ENCODE measurements at regions not wholly inside any gene's neighbourhood (a gene's known extent, or its start where the extent isn't known, plus 50 kb on each side); places are given as distances from the start of the nearest gene placed in this dataset.

DNA sequence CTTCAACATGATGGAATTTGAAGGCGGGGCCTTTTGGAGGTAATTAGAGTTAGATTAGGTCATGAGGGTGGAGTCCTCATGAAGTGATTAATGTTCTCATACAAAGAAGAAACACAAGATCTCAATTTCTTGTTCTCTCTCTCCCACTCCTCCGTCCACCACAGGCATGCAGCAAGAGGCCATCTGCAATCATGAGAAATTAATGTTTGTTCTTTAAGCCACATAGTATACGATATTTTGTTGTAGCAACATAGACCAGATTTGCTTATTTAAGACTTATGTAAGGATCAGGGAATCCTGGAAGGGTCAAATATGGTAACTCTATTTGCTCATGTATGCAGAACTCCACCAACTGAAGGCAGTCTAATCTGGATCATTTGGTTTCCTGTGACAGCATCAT, 429.0 kb downstream of the LRIG3 start:
- DNase-seq, result no peak

DNA sequence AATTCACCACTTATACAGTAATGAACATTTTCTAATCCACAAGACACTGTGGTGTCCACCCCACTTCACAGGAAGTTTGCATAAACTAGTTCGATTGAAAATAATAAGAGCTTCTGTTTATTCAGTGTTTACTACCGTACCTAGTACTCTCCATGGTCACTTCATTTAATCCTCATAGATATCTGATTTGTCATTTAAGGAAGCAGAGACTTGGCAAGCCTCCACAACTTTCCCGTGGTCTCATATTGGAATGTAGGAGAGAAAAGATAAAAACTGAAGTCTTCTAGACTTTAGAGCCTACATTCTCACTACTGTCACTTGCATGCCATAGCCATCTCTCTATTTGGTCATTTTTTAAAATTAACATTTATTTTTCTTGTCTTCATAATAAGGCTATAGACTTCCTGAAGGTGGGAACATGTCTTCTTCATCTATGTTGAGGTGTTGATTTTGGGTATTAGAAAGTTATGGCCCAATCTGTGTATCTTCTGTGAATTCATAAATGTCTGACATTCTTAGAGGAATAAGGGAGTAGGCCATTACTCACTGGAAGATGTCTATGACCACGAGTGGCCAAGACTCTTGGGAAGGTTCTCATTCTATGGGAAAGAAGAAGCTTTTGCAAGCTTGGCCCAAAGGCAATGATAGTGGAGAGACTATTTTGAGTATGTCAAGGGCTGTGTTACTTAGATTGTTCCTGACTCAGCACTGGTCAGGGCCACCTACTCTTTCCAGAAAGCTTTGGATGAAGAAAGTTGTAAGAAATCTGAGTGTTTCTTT, 423.7 kb downstream of the LRIG3 start:
- DNase-seq, result no peak

DNA sequence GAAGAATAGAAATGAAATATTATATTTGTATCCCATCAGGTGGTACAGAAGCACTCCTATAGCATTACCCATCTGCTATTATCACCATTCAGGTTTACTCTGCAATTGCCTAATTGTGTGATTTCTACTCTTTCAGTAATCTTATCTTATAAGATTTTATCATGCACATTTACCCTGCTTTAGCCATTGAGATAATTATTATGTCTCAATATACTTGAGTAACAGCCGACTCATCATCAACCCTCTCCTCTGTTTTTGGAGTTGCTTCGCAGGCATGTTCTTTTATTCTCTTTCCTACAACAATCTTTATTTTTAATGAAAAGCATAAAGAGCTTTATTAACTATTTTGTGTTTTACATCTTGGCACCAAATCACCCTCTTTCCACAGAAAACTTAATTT, 419.9 kb downstream of the LRIG3 start:
- no peak for DNase-seq

DNA sequence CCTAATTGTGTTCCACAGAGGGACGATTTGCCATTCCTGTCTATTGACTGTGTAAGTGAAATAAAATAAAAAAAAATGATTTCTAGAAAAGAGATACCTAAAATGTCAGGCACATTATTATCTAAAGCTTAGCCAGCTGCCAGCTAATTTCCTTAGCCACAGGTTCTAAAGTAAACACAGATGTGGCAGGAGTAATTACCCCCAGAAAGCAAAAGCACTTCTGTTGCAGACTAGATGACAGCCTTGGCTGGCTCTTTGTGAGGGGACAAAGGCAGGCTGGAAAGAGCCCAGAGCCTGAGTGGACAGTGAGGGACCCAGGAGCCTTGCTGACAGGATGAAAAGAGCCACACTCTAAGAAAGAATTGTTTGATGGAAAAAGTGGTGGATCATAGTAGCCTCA, 418.1 kb downstream of the LRIG3 start:
- DNase-seq, result no peak

DNA sequence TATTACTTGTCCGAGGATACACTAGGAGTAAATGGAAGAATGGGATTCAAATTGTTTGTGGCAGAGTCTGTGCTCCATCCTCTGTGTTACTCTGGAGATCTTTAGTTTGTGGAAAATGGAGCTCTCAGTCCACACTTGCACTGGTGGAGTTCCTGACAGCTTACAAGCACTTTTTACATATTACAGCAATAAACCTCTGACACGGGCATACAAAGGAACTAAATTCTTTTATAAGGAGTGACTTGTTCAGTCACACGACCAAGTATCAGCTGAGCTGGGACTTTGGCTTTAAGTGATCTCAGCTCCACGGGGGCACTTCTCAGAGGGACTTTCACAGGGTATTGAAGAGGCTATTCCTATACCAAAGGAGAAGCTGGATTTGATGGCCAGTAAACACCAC, 417.5 kb downstream of the LRIG3 start:
- peak; percentile 12 for DNase-seq

DNA sequence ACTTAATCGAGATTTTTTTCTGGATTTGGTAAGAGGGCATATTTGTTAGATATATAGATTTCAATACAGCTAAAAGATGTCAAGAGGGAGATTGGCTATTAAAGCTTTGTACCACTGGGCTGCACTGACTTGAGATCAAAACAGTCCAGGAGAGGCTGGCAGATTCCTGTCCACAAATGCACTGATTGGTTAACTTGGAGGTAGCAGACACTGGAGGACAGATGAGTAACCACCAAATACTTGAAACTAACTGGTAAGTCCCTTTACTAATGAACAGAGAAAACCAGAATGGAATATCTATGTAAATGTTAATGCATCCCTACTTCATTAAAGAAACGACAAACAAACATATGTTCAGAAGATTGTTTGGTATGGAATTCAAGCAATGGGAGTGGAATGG, 416.6 kb downstream of the LRIG3 start:
- DNase-seq, result no peak

DNA sequence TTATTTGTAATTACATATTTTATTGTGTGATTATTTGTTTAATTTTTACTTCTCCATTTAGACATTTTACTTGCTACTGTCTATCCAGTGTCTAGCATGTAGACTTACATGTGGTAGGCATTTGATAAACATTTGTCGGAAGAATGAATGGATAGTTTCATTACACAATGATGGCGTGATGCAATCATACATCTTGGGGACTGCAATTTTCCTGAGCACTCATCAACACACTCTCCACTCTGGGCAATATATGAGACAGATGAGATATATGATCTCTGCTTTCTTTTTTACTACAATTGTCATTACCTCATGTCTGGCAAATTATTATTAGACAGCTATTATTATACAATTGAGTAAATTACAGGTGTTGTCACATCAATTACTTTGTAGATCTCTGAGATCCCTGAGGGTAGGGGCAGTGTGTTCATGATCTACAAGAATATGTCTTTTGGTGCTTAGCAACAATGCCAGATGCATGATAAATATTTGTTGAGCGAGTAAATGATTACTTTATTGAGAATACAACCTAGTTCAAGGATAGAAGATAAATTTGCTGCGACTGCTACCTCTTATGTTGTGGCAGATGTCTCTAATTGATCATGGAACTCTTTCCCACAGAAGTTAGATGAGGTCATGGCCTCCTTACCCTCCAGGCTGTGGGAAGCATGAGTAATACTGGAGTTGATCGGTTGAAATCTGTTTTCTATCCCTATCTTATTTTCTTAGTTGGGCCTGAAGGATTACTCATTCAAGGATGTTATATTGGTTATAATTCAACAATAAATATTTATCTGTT, 416.0 kb downstream of the LRIG3 start:
- no peak for DNase-seq

DNA sequence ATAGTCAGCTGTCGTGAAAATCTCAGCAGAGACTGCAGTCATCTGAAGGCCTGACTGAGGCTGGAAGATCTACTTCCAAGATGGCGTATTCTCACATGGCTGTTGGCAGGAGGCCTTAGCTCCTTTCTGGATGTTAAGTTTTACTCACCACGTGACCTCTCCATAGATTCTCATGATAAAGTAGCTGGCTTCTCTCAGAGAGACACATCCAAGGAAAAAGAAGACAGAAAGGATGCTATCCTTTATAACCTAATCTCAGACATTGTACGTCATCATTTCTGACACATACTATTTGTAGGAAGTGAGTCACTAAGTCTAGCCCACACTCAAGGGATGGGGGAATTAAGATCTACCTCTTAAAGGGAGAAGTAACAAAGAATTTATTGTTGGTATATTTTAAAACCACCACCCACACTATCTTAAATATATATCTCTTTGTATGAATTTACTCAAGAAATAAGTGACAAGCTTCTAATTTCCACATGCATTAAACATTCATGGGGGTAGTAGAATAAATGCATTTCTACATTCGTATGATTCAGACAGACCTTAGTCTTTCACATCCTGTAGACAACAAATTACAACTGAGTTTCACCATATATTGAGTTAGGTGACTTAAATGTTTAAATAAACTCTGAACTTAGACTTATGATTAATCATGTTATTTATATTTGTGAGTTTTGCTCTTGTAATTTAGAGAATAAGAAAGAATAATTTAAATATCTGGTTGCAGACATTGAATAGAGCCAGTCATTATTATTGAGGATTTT, 411.0 kb downstream of the LRIG3 start:
- DNase-seq, result no peak

DNA sequence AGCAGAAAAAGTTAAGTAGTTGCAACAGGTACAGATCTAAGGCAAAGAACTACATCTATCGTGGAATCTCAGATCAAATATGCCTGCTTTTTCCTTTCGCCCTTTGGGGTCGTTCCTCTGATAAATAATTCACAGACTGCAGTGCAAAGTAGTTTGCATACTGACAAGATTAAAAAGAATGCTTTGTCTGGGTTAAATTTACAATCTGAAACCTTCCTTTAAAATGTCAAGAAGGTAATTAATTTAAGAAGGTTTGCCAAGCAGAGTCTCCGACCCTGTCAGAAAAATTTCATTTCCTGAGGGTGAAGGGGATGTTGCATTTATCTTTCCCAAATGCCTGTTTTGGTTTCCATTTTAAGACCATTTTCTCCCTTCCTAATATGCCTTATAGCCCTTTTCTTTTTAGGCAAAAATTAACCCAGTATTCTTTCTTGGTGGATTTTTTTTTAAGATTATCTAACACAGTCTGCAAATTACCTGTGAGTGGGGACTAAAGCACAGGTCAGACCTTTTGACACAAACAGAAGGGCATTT, 406.9 kb downstream of the LRIG3 start:
- no peak for DNase-seq

DNA sequence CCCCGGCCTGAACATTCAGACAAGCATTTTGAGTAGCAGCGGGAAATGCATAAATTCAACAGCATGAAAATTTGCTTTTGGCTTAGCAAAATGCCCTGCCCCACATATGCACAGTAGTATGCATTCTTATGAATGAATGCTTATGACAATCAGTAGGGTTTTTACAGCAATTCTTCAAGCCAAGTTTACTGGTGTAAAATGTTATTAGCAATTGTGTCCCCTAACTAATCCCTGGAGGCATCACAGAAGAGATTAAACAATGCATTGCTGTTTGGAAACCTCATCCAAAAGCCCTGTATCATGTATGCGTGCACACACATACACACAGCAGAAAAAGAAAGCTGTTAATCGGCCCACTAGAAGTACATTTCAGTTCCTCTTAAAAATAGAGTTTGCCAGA, 406.5 kb downstream of the LRIG3 start:
- no peak for DNase-seq

DNA sequence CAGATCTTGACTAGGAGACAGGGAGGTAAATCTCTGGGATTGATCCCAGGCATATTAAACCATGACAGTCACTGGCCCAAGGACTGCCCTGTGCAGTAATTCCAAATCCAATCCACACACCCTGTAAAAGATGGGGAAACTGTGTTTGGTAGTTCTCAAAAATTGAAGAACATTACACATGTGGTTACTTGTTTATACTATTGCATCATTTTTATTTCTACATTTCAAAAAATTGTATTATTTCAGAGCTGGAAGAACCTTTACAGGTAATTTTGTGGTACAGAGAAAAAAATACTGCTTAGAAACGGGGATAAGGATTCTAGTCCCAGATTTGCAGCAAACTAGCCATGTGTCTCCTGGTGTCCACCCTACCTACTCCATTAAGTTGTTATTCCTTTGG, 400.5 kb downstream of the LRIG3 start:
- no peak for DNase-seq

DNA sequence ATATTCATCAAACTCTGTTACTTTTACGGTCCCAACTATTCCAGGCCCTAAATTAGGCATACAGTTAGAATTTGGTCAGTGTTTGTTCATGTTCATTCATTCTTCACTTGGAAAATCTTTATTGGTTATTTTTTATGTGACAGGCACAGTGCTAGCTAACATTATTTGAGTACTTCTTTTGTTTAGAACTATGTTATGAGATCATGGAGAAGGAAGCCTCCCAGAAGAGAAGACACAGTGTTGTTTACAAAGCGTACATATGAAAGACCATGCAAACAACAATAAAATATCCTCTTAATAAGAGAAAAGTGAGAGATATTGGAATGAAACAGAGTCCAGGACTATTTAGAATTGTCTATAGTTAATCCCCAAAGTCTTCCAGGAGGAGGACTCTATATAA, 399.2 kb downstream of the LRIG3 start:
- no peak for DNase-seq

DNA sequence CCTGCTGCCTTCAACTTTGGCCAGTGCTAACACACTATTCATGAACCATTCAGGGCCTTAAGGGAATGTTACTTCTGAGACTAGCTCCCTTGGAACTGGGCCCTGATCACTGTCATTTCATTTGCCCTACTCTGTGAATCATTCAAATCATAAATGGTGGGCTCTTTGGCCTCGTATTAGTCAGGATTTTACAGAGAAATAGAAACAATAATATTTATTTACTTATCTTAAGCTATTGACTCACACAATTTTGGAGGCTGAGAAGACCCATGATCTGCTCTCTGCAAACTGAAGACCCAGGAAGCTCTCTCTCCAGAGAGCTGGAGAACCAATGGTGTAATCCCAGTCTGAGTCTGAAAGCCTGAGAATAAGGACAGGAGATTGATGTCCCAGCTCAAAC, 398.5 kb downstream of the LRIG3 start:
- no peak for DNase-seq

DNA sequence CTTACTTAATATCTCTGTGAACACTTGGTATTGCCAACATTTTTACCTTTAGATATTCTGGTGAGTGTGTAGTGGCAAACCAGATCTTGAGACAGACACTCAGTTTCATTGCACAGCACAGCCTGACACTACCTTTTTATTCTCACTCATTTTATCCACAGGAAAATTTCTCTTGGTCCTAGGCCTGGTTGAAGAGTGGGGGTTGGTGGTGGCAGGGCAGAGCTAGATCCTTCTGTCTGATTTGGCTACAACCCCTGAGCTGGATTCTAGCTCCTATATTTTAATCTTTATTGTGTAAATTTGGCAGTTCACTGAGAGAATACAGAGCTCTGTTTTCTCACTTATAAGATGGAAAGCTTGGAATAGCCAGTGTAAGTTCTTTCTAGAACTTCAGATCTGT, 396.9 kb downstream of the LRIG3 start:
- DNase-seq, result no peak

DNA sequence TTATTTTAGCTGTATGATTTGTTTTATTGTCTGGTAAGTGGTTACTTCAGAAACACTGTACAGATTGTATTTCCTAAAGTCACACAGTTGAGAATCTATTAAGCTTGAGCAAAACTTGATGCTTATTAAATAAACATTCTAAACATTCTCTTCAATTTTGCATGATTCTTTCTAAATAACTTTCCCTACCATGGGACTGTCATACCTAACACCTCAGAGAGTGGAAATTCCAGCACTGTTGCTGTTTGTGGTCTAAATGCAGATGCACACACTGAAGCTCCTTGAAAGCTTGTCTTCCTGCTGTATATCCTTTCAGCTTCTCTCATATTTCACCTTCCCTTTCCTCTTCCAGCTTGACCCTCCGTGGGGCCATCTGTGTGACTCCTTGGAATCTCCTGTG, 392.0 kb downstream of the LRIG3 start:
- DNase-seq, result no peak

DNA sequence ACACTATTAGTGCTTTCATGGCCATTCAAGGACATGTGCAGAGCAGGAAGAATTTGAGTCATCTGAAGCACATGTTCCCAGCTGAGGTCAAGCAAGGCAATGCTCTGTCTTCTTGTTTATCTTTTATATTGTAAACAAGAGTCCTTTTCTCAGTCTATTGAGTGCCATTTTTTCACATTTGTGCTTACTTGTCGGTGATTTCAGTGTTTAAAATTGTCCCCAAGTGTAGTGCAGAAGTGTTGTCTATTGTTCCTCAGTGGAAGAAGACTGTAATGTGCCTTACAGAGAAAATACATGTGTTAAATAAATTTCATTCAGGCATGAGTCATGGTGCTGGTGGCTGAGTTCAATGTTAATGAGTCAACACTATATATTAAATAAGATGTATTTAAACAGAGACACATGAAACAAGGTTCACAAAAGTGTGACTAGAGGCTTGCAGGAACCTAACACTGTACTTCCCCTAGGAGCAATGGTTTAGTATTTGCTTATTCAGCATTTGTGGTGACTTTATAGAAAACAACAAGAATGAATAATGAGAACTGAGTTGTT, 391.1 kb downstream of the LRIG3 start:
- DNase-seq, result no peak

DNA sequence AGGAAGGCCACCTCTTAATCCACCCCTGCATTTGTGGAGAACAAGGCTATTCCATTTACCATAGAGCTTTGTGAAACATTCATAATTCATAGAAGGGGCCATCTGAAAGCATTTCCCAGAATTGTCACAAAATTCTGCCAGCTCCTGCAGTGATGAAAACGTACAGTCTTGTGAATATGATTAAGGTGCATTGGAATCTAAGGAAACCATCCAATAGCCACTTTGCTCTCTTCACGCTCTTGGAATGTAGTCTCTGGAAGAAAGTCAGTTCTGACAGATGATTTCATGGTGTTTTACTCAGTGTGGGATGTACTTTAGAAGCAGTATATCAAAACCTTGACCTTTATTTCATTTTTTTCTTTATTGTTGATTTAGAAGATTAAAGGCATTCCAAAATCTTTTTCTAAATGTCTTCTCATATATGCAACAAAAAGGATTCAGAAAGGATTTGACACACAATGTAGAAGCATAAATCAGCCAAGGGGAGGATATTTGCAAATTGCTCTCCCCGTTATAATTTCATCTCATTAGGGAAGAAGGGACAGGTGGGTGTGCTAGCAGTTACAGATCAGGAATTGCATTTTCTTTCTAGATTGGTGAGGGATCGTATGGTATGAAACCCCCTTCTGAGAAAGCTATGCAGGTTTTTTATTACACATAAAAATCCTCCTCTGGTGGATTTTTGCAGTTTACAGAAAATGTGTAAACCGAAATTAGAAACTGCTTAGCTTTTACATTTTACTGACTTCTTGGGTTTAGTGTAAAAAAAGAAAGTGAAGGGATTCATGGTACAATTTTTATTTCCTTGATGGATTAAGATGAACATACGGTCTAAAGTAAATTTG, 390.2 kb downstream of the LRIG3 start:
- no peak for DNase-seq

DNA sequence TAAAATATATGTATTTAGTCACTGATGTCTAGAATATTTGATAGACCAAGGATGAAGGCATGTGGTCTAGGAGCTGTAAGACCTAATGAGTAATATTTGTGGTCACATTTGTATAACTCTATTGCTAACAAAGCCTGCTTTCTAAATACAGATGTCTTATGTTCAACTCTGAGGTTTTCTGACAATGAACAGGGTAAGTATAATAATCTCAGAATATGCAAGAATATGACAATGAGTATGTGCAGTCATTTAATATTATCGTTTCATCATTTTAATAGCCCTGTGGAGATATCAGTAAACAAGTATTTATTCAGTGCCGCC, 389.6 kb downstream of the LRIG3 start:
- DNase-seq, result no peak

DNA sequence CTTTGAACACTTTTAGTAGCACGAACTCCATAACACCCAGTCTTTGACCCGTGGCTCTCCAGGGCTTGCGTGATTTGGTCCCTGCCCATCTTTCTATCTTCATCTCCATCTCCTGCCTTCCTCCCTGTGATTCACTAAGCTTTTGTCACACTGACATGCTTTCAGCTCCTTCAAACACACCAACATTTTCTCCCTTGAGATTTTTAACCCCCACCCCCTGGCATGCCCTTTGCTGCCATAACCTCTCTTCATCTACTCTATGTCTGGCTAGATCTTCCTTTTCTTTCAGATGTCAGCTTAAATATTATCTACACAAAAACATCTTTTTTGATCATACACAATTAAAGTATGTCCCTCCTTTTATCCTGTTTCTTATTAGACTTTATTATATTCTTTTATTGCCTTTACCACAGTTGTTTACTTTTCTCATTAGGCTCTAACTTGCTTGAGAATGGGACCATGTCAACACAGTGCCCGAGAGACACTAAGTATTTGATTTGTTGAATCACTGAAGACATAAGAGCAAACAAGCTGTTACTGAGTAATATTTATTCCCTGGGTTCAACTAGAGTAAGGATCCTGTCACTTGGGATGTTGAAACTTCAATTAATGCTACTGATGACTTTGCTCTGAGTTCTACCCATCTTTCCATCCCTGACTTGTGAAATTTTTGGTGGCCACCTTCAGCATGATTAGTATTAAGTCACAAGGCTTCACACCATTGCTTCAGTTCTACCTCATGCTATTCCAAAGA, 387.3 kb downstream of the LRIG3 start:
- no peak for DNase-seq

DNA sequence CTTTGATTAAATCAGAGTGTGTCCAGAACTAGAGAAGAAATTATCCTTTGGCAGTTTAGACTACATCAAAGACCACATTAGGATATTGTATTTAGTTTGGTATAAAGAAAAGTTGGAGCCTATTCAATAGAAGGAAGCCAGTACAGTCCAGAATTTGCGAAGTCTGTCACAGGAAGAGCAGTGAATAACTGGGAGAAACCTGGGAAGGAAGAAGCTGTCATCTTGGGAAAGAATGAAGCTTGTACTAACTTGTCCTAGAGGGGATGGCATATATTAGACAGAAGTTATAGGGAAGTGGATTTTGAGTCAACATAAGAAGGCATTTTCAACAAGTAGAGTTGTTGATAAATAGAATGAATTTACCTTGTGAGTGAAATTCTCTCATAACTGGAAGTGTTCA, 386.7 kb downstream of the LRIG3 start:
- DNase-seq, result no peak

DNA sequence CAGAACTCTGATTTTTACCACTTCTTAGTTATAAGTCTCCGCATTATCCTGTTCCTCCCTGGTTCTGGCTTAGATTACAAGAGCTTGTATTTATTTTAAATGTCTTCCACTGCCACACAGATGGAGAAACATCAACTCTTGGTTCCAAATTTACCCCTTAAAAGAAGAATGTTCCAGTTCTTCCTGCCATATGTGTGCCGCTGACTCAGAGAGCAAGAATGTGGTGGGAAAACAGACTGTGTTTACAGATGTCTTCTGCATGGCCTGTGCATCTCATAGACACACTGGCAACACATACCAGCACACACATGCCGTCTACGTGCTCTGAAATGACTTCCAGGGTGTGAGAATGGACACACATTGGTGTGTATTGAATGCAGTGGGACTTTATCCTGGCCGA, 383.0 kb downstream of the LRIG3 start:
- no peak for DNase-seq
